ENCODE measurements at regions not wholly inside any gene's neighbourhood (a gene's known extent, or its start where the extent isn't known, plus 50 kb on each side); places are given as distances from the start of the nearest gene placed in this dataset.
"Not testable (repeated sequence)": the region's sequence is repeated elsewhere in the genome, so short reads cannot be mapped to it uniquely, and the experiment has no call there.

DNA sequence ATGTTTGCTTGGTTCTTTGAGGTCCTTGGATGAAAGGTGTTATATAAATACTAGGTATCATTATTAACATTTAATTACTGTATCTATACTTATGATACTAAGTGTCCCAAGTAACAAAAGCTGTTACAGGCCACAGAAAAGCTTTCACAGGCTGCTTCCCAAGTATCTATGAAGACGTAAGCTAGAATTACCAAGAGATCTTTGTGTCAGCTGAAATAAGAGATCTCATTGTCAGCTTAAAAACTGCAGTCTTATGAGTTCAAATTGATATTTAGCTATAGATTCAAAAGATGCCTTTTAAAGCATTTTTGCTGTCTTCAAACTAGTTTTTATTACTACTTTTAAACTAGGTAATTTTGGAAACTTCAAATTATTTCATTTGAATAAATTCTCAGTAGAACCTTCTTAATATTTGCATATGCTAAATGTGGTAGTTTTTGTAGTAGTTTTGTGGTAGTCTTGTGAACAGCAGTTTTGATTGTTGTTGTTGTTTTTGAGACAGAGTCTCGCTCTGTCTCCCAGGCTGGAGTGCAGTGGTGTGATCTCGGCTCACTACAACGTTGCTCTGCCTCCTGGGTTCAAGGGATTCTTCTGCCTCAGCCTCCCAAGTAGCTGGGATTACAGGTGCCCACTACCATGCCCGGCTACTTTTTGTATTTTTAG, 170.0 kb upstream of the RPL34 start:
- TF ChIP-seq POLR2AphosphoS5 (IDR thresholded peaks at IDR 0.05; ENCODE audit: low read depth, low read length) (no peak), POLR2A (IDR thresholded peaks at IDR 0.05; ENCODE audit: low read depth, low read length) (no peak), PAX5 (IDR thresholded peaks at IDR 0.05; ENCODE audit: insufficient read depth, low read length, severe bottlenecking) (no peak), TAF1 (IDR thresholded peaks at IDR 0.05; ENCODE audit: low read depth, low read length) (no peak), SPI1 (IDR thresholded peaks at IDR 0.05; ENCODE audit: low read depth, low read length) (no peak)
- FAIRE-seq: no peak

DNA sequence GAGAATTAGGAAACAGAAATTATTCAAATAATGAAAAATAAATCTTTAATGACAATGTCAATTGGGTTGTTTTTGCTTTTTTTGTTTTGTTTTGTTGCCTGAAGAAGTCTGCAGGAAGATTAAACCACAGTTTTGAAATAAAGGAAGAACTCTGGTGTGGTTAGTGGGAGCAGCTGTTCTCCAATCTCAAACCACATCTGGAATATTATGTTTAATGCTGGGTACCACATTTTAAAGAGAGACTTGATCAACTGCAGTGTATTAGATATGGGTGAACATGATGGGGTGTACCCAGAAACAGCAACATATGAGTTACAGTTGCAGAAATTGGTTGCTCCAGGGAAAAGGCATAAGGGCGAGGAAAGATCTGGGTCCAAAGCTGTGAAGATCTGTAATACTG, 171.2 kb upstream of the RPL34 start:
- TF ChIP-seq TAF1 (IDR thresholded peaks at IDR 0.05; ENCODE audit: low read depth, low read length) (no peak), POU2F2 (IDR thresholded peaks at IDR 0.05; ENCODE audit: low read depth, low read length) (no peak), POLR2AphosphoS5 (IDR thresholded peaks at IDR 0.05; ENCODE audit: low read depth, low read length) (no peak), PAX5 (IDR thresholded peaks at IDR 0.05; ENCODE audit: insufficient read depth, low read length, severe bottlenecking) (no peak), POLR2A (IDR thresholded peaks at IDR 0.05; ENCODE audit: low read depth, low read length) (no peak), SPI1 (IDR thresholded peaks at IDR 0.05; ENCODE audit: low read depth, low read length) (no peak)
- DNase-seq (ENCODE audit: insufficient read length, low spot score) (no peak), FAIRE-seq (no peak)

More for the DNA sequence above, 170.0 kb upstream of the RPL34 start:
- DNase-seq (ENCODE audit: insufficient read length, low spot score): no peak

DNA sequence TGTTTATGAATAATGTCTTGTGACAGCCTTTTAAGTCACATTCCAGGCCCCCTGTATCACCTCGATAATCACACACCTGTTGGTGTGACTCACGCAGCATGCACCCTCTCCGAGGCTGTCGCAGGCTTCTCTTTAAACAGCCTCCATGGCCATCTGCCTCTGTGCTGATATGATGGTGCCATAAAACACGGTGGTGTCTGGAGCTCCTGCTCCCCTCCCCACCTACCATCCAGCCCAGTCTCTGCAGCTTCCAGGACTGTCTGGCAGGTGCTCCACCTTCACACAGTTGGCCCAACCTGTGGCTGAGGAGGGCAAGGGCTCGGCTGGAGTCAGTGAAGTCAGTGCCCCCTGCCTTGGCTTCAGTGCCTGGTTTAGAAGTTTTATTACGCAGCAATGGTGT, 173.8 kb upstream of the RPL34 start:
- DNase-seq (ENCODE audit: insufficient read length, low spot score): no peak
- TF ChIP-seq POLR2AphosphoS5 (IDR thresholded peaks at IDR 0.05; ENCODE audit: low read depth, low read length): no peak
- no peak for TF ChIP-seq POLR2A (IDR thresholded peaks at IDR 0.05; ENCODE audit: low read depth, low read length)
- TF ChIP-seq SPI1 (IDR thresholded peaks at IDR 0.05; ENCODE audit: low read depth, low read length): no peak
- no peak for TF ChIP-seq TAF1 (IDR thresholded peaks at IDR 0.05; ENCODE audit: low read depth, low read length)
- TF ChIP-seq PAX5 (IDR thresholded peaks at IDR 0.05; ENCODE audit: insufficient read depth, low read length, severe bottlenecking): no peak
- no peak for TF ChIP-seq POU2F2 (IDR thresholded peaks at IDR 0.05; ENCODE audit: low read depth, low read length)
- FAIRE-seq: no peak

DNA sequence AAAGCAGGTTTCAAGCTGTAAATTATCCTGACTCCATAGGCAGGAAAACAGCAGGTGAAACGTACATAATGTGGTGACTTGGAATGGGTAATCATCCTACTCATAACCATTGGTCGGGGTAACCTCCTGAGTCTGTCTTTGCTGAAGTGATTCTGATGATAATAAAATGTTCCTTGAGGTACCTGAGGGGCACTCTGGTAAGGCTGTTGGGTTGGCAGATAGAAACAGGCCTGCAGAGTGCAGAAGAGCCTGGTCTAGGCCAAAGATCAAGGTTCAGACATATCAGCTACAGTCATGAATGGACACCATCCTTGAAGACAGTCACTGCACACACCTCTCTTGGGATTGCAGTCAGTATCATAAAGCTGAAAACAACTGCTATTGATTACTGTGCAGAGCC, 174.7 kb upstream of the RPL34 start:
- no peak for FAIRE-seq
- DNase-seq (ENCODE audit: insufficient read length, low spot score): no peak

DNA sequence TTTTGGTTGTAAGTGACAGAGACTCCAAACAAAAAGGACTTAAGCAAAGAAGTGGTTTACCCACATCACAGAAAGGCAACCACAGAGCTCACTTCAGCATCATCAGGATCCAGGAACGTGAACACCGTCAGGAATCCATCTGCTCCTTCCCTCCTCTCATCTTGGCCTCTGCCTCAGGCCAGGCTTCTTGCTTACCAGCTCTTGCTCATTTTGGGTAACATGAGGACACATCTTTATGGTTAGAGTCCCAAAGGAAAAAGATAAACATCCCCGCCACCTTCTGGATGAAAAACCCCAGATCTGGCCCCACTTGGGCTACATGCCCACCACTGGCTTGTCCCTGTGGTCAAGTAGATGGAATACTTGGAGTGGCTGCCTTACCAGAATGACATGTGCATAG, 176.8 kb upstream of the RPL34 start:
- DNase-seq (ENCODE audit: insufficient read length, low spot score) (no peak), FAIRE-seq (no peak)
- TF ChIP-seq POU2F2 (IDR thresholded peaks at IDR 0.05; ENCODE audit: low read depth, low read length): no peak
- TF ChIP-seq TAF1 (IDR thresholded peaks at IDR 0.05; ENCODE audit: low read depth, low read length): no peak
- no peak for TF ChIP-seq POLR2AphosphoS5 (IDR thresholded peaks at IDR 0.05; ENCODE audit: low read depth, low read length)
- TF ChIP-seq PAX5 (IDR thresholded peaks at IDR 0.05; ENCODE audit: insufficient read depth, low read length, severe bottlenecking): no peak
- no peak for TF ChIP-seq POLR2A (IDR thresholded peaks at IDR 0.05; ENCODE audit: low read depth, low read length)

More for the DNA sequence above, 174.7 kb upstream of the RPL34 start:
- TF ChIP-seq TAF1 (IDR thresholded peaks at IDR 0.05; ENCODE audit: low read depth, low read length): no peak
- no peak for TF ChIP-seq POU2F2 (IDR thresholded peaks at IDR 0.05; ENCODE audit: low read depth, low read length)

DNA sequence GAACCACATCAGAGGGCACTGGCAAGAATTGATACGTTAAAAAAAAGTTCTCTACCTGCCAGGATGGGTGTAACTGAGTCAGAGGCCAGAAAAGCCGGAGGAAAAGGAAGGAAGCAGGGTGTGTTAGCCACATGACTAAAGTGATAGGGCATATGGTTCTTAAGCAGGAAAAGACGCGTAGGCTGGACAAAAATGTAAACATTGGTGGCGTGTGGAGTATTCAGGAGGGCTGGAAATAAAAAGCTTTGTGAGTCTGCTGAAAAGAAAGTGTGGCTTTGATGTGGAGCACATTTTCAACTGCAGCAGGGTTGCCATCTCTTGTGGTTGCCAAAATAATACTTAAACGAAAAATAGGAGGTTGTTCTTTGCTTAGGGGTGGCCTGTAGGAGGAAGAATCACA, 186.5 kb upstream of the RPL34 start:
- FAIRE-seq (no peak), DNase-seq (ENCODE audit: insufficient read length, low spot score) (no peak)
- TF ChIP-seq PAX5 (IDR thresholded peaks at IDR 0.05; ENCODE audit: insufficient read depth, low read length, severe bottlenecking) (no peak), SPI1 (IDR thresholded peaks at IDR 0.05; ENCODE audit: low read depth, low read length) (no peak), POLR2AphosphoS5 (IDR thresholded peaks at IDR 0.05; ENCODE audit: low read depth, low read length) (no peak), POLR2A (IDR thresholded peaks at IDR 0.05; ENCODE audit: low read depth, low read length) (no peak), POU2F2 (IDR thresholded peaks at IDR 0.05; ENCODE audit: low read depth, low read length) (no peak), TAF1 (IDR thresholded peaks at IDR 0.05; ENCODE audit: low read depth, low read length) (no peak)

DNA sequence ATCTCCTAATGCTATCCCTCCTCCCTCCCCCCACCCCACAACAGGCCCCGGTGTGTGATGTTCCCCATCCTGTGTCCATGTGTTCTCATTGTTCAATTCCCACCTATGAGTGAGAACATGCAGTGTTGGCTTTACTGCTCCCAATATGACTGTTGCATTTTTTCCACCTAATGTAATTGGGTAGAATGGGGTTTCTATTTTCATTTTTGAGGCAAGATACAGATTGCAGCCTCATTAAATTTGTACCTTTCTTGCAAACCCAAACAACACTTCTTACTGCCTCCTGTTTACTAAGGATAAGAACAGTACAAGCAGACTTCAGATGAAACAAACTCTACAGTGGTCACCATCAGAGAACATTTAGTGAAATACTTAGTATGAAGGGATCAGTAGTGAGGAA, 187.0 kb upstream of the RPL34 start:
- FAIRE-seq; DNase-seq (ENCODE audit: insufficient read length, low spot score): not testable (repeated sequence)

DNA sequence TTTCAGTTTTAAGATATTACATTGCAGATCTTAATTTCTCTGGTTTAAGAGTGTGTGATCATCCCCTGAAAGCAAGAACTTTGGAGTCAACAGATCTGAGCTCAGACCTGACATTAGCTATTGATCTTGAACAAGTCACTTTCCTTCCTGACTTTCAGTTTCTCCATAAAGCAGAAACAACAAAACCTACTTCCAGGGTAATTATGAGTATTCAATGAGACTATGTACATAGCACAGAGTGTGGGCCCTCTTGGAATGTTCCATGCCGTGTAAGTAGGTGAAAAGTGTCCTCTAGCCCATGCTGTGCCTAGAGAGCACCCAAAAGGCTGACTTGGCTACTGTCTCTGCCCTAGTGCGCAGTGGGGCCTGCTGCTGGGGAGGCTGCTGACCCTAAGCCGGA, 188.0 kb upstream of the RPL34 start:
- FAIRE-seq (no peak), DNase-seq (ENCODE audit: insufficient read length, low spot score) (no peak)
- no peak for TF ChIP-seq POLR2A (IDR thresholded peaks at IDR 0.05; ENCODE audit: low read depth, low read length)
- no peak for TF ChIP-seq POLR2AphosphoS5 (IDR thresholded peaks at IDR 0.05; ENCODE audit: low read depth, low read length)
- no peak for TF ChIP-seq TAF1 (IDR thresholded peaks at IDR 0.05; ENCODE audit: low read depth, low read length)
- TF ChIP-seq PAX5 (IDR thresholded peaks at IDR 0.05; ENCODE audit: insufficient read depth, low read length, severe bottlenecking): no peak
- no peak for TF ChIP-seq SPI1 (IDR thresholded peaks at IDR 0.05; ENCODE audit: low read depth, low read length)
- no peak for TF ChIP-seq POU2F2 (IDR thresholded peaks at IDR 0.05; ENCODE audit: low read depth, low read length)

DNA sequence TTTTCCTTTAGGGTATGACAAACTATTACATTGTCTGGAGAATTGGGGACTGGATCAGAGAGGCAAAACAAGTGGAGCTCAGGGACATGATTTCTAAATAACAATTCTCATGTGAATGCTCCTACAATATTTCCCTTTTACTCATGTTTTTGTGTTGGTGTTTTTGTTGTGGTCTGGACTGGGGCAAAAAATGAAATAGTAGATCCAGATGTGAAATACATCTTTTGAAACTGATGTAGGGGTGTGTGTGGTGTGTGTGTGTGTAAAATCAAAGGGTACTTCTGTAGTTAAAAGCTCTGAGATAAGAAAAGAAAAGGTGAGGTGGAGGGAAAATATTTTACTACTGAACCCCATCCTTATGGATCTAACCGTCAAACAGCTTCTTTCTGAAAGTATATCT, 188.4 kb upstream of the RPL34 start:
- no peak for FAIRE-seq
- no peak for TF ChIP-seq POLR2AphosphoS5 (IDR thresholded peaks at IDR 0.05; ENCODE audit: low read depth, low read length)
- no peak for TF ChIP-seq TAF1 (IDR thresholded peaks at IDR 0.05; ENCODE audit: low read depth, low read length)
- TF ChIP-seq POU2F2 (IDR thresholded peaks at IDR 0.05; ENCODE audit: low read depth, low read length): no peak
- TF ChIP-seq PAX5 (IDR thresholded peaks at IDR 0.05; ENCODE audit: insufficient read depth, low read length, severe bottlenecking): no peak
- TF ChIP-seq POLR2A (IDR thresholded peaks at IDR 0.05; ENCODE audit: low read depth, low read length): no peak
- TF ChIP-seq SPI1 (IDR thresholded peaks at IDR 0.05; ENCODE audit: low read depth, low read length): no peak
- DNase-seq (ENCODE audit: insufficient read length, low spot score): no peak

DNA sequence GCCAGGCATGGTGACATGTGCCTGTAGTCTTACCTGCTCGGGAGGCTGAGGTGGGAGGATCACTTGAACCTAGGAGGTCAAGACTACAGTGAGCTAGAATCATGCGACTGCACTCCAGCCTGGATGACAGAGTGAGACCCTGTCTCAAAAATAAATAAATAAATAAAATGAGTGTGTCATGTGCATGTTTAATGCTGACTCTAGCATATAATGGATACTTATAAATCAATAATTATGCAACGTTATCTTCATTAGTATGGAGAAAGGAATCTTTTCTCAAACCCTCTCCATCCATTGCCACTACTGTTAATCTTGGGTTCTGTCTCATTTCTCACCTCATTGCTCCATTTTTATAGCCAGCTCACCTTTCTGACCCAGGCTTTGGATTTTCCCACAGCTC, 189.5 kb upstream of the RPL34 start:
- TF ChIP-seq PAX5 (IDR thresholded peaks at IDR 0.05; ENCODE audit: insufficient read depth, low read length, severe bottlenecking): no peak
- TF ChIP-seq POLR2A (IDR thresholded peaks at IDR 0.05; ENCODE audit: low read depth, low read length): no peak
- no peak for TF ChIP-seq TAF1 (IDR thresholded peaks at IDR 0.05; ENCODE audit: low read depth, low read length)
- TF ChIP-seq SPI1 (IDR thresholded peaks at IDR 0.05; ENCODE audit: low read depth, low read length): no peak
- no peak for TF ChIP-seq POU2F2 (IDR thresholded peaks at IDR 0.05; ENCODE audit: low read depth, low read length)
- no peak for TF ChIP-seq POLR2AphosphoS5 (IDR thresholded peaks at IDR 0.05; ENCODE audit: low read depth, low read length)
- DNase-seq (ENCODE audit: insufficient read length, low spot score) (no peak), FAIRE-seq (no peak)

Measured in GM12891 (cell line).